Cortex of kidney (tissue), 1 donor: ENCODE measurements at regions not wholly inside any gene's neighbourhood (a gene's known extent, or its start where the extent isn't known, plus 50 kb on each side); places are given as distances from the start of the nearest gene placed in this dataset.
"Not testable (repeated sequence)": the region's sequence is repeated elsewhere in the genome, so short reads cannot be mapped to it uniquely, and the experiment has no call there.

Experiments used
- DNase-seq: peaks from one replicate; lab custom pipeline; 2025; lab: John Stamatoyannopoulos, UW

- no peak for DNase-seq
Measured at GRCh38 chr14:106670011-106670410, 1143.6 kb downstream of the TMEM121 start.

GRCh38 chr14:106674093-106674492, 1147.7 kb downstream of the TMEM121 start:
- not testable (repeated sequence) for DNase-seq

- DNase-seq, result not testable (repeated sequence)
Measured at GRCh38 chr14:106674509-106675125, 1148.2 kb downstream of the TMEM121 start.

GRCh38 chr14:106675716-106676115, 1149.3 kb downstream of the TMEM121 start:
- DNase-seq, result not testable (repeated sequence)

GRCh38 chr14:106679776-106680175, 1153.4 kb downstream of the TMEM121 start:
- DNase-seq, result no peak

- no peak for DNase-seq
Measured at GRCh38 chr14:106681161-106681560, 1154.8 kb downstream of the TMEM121 start.

GRCh38 chr14:106681568-106681967, 1155.2 kb downstream of the TMEM121 start:
- DNase-seq, result no peak

- no peak for DNase-seq
Measured at GRCh38 chr14:106683631-106684030, 1157.2 kb downstream of the TMEM121 start.

- DNase-seq, result no peak
Measured at GRCh38 chr14:106686533-106686932, 1160.2 kb downstream of the TMEM121 start.

GRCh38 chr14:106690333-106690891, 1164.0 kb downstream of the TMEM121 start:
- DNase-seq, result no peak

- DNase-seq, result no peak
Measured at GRCh38 chr14:106691601-106692291, 1165.4 kb downstream of the TMEM121 start.

GRCh38 chr14:106694638-106695393, 1168.4 kb downstream of the TMEM121 start:
- DNase-seq, result no peak

- DNase-seq, result not testable (repeated sequence)
Measured at GRCh38 chr14:106698620-106699267, 1172.4 kb downstream of the TMEM121 start.

- not testable (repeated sequence) for DNase-seq
Measured at GRCh38 chr14:106703651-106704050, 1177.3 kb downstream of the TMEM121 start.

GRCh38 chr14:106706488-106706887, 1180.1 kb downstream of the TMEM121 start:
- not testable (repeated sequence) for DNase-seq

- not testable (repeated sequence) for DNase-seq
Measured at GRCh38 chr14:106710187-106710586, 1183.8 kb downstream of the TMEM121 start.

GRCh38 chr14:106712513-106712912, 1186.1 kb downstream of the TMEM121 start:
- not testable (repeated sequence) for DNase-seq

GRCh38 chr14:106714446-106715428, 1188.4 kb downstream of the TMEM121 start:
- not testable (repeated sequence) for DNase-seq

GRCh38 chr14:106717544-106717943, 1191.2 kb downstream of the TMEM121 start:
- DNase-seq, result not testable (repeated sequence)

GRCh38 chr14:106719880-106720279, 1193.5 kb downstream of the TMEM121 start:
- DNase-seq, result not testable (repeated sequence)

- not testable (repeated sequence) for DNase-seq
Measured at GRCh38 chr14:106721926-106722325, 1195.5 kb downstream of the TMEM121 start.
